ENCODE measurements at regions not wholly inside any gene's neighbourhood (a gene's known extent, or its start where the extent isn't known, plus 50 kb on each side); places are given as distances from the start of the nearest gene placed in this dataset.

DNA sequence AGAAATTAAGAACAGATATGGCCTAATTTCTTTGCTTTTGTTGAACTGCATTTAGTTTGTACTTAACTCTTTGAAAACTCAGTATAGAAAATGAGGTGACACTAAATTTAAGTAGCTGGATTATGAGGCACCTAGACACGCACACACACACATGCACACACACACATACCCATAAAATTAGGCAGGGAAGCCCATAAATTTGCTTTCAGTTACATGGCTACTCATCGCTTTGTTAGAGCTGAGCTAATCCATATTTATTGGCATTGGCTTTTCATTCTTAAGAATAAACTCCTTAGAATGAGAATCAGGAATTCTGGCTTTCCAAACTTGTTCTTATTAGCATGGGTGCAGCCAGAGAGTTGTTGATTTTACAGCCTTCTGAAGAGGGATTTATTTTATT, 61.7 kb upstream of the MBNL2 start:
- CTCF ChIA-PET, result interaction anchor here (1.6 kb wide), 1 partner anchor 11 kb away, joined by 4 read pairs; no protein-coding TSS in a partner anchor
- Mint-ChIP-seq H3K36me3 (no peaks in the 10 kb centered on the region), H3K27ac (no peak overlapping the region), H3K4me3 (no peak overlapping the region), H3K9me3 (ENCODE audit: low read depth) (no peaks in the 10 kb centered on the region), H3K4me1 (no peaks in the 10 kb centered on the region), H3K27me3 (peaks cover 2% of the 10 kb centered on the region)
- no peak for DNase-seq
- no peak for ATAC-seq

DNA sequence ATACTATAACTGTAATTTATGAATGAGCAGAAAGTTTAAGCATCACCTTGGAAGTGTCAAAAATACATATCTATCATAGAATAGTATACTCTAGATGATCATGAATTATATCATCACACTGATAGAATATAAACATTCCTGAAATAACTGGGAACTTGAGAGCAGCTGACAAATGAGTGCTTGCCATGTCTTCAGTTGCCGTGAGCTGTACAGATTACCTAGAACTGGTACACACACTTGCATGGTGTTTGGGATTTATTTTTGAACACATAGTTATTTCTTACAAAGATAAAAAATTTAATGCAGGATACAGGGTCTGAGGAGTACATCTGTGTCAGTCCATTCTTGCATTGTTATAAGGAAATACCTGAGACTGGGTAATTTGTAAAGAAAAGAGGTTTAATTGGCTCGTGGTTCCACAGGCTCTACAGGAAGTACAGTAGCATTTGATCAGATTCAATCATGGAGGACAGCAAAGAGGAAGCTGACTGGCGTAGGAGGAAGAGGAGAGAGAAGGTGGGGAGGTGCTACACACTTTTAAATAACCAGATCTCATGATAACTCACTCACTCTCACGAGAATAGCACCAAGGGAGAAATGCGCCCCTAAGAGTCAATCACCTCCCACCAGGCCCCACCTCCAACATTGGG, 60.4 kb upstream of the MBNL2 start:
- DNase-seq, result no peak
- H3K4me1 Mint-ChIP-seq, result no peaks in the 10 kb centered on the region
- CTCF ChIA-PET, result no interaction called here
- no peaks in the 10 kb centered on the region for H3K9me3 Mint-ChIP-seq (ENCODE audit: low read depth)
- H3K27ac Mint-ChIP-seq, result no peak overlapping the region
- no peak overlapping the region for H3K4me3 Mint-ChIP-seq
- H3K27me3 Mint-ChIP-seq, result peaks cover 2% of the 10 kb centered on the region
- ATAC-seq, result no peak
- no peaks in the 10 kb centered on the region for H3K36me3 Mint-ChIP-seq

- no peak overlapping the region for H3K27ac Mint-ChIP-seq
- CTCF ChIA-PET, result no interaction called here
Measured at GRCh38 chr13:97165502-97166425, 56.4 kb upstream of the MBNL2 start.

GRCh38 chr13:97171136-97171535, 51.0 kb upstream of the MBNL2 start:
- Mint-ChIP-seq H3K27me3 (peaks cover 9% of the 10 kb centered on the region), H3K36me3 (peaks cover 2% of the 10 kb centered on the region), H3K4me3 (no peak overlapping the region), H3K9me3 (ENCODE audit: low read depth) (peaks cover 3% of the 10 kb centered on the region), H3K4me1 (no peaks in the 10 kb centered on the region), H3K27ac (no peak overlapping the region)
- DNase-seq (no peak), ATAC-seq (no peak)
- CTCF ChIA-PET, result interaction anchor here (0.5 to 1.3 kb wide), 3 partner anchors 11 to 40 kb away, joined by 3 to 5 read pairs (median 4); no protein-coding TSS in a partner anchor

More at GRCh38 chr13:97165502-97166425, 56.4 kb upstream of the MBNL2 start:
- H3K9me3 Mint-ChIP-seq (ENCODE audit: low read depth), result no peaks in the 10 kb centered on the region
- ATAC-seq (no peak), DNase-seq (no peak)
- H3K36me3 Mint-ChIP-seq, result no peaks in the 10 kb centered on the region
- H3K4me1 Mint-ChIP-seq, result no peaks in the 10 kb centered on the region
- peaks cover 4% of the 10 kb centered on the region for H3K27me3 Mint-ChIP-seq
- no peak overlapping the region for H3K4me3 Mint-ChIP-seq

Data from activated CD8-positive, alpha-beta memory T cell treated with anti-CD3 and anti-CD28 coated beads, Interleukin-2, amount 10 ng/mL, durations not matched to agents 7 days and 5 days (primary cell).